HPDE6-E6E7 (cell line): ENCODE measurements at regions not wholly inside any gene's neighbourhood (a gene's known extent, or its start where the extent isn't known, plus 50 kb on each side); places are given as distances from the start of the nearest gene placed in this dataset.
"Not testable (repeated sequence)": the region's sequence is repeated elsewhere in the genome, so short reads cannot be mapped to it uniquely, and the experiment has no call there.

Experiments
- DNase-seq: peaks from one replicate; pipeline ENCODE4 v3.0.0; 2011; ENCODE audit warnings: missing footprints; ENCODE audit errors: extremely low spot score

GRCh38 chr12:69187572-69187971, 51.8 kb upstream of the CPSF6 start:
- not testable (repeated sequence) for DNase-seq

DNA sequence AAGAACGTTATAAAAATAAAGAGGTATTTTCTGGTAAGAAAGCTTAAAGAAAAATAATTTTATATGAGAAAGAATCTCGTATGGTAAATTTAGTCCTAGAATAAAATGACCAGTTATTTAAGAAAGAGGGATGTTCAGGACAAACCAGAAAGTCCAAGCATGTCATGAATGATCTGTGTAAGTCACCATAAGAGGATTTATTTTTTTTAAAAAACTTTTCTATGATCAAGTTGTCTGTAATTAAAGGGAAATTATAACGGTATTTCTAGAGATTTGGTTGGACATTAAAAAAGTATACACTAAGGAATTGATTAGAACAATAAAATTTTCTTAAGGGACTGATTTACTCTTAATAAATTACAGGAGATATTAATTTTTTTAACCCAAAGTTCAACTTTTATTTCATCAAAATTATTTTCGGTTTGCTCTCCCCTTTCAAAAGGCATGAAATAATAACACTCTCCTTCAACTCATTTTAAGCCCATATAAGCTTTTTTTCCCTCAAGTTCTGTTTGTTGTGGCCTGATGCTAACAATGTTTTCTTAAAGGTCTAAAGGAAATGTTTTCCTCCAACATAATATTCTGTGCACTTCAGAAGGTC, 49.9 kb upstream of the CPSF6 start:
- DNase-seq = no peak
